ENCODE measurements at regions not wholly inside any gene's neighbourhood (a gene's known extent, or its start where the extent isn't known, plus 50 kb on each side); places are given as distances from the start of the nearest gene placed in this dataset.

DNA sequence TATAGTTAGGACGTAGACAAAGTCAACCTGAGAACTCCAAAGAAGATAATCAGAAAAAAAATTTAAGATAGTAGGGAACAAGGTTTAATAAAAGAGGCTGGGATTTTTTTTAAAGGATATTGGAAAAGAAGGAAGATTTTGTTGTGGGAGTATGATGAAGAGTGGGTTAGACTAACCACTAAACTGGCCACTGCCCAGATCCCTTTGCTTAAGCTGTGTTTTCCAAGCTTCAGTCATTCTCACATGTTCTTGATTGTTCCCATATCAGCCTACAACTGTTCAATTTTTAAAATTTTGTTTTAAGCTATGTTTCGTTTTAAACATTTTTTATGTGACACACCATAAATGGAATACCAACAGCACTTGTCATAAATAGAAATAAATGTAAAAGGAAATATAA, 284.5 kb upstream of the MMADHC start:
- TF ChIP-seq, protein P1, sequence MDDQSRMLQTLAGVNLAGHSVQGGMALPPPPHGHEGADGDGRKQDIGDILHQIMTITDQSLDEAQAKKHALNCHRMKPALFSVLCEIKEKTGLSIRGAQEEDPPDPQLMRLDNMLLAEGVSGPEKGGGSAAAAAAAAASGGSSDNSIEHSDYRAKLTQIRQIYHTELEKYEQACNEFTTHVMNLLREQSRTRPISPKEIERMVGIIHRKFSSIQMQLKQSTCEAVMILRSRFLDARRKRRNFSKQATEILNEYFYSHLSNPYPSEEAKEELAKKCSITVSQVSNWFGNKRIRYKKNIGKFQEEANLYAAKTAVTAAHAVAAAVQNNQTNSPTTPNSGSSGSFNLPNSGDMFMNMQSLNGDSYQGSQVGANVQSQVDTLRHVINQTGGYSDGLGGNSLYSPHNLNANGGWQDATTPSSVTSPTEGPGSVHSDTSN (IDR thresholded peaks at IDR 0.05), result no peak
- no peak for TF ChIP-seq RFX5 (IDR thresholded peaks at IDR 0.05; ENCODE audit: low read length)
- no peak for TF ChIP-seq SMC3 (IDR thresholded peaks at IDR 0.05; ENCODE audit: low read depth, low read length)
- TF ChIP-seq, protein P2, sequence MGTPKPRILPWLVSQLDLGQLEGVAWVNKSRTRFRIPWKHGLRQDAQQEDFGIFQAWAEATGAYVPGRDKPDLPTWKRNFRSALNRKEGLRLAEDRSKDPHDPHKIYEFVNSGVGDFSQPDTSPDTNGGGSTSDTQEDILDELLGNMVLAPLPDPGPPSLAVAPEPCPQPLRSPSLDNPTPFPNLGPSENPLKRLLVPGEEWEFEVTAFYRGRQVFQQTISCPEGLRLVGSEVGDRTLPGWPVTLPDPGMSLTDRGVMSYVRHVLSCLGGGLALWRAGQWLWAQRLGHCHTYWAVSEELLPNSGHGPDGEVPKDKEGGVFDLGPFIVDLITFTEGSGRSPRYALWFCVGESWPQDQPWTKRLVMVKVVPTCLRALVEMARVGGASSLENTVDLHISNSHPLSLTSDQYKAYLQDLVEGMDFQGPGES (IDR thresholded peaks at IDR 0.05; ENCODE audit: low read depth, low read length), result no peak
- no peak for TF ChIP-seq RAD21 (IDR thresholded peaks at IDR 0.05; ENCODE audit: low read length)
- TF ChIP-seq CHD2 (IDR thresholded peaks at IDR 0.05; ENCODE audit: low read length, partially characterized antibody), result no peak
- no peak for TF ChIP-seq GABPA (IDR thresholded peaks at IDR 0.05; ENCODE audit: low read depth)
- no peak for TF ChIP-seq TAF1 (IDR thresholded peaks at IDR 0.05; ENCODE audit: borderline replicate concordance, low read depth, low read length)
- no peak for TF ChIP-seq POLR2AphosphoS5 (IDR thresholded peaks at IDR 0.05; ENCODE audit: low read depth, low read length)
- TF ChIP-seq TCF12 (IDR thresholded peaks at IDR 0.05), result no peak
- TF ChIP-seq YY1 (IDR thresholded peaks at IDR 0.05; ENCODE audit: low read depth), result no peak
- WGBS (ENCODE audit: low lambda C conversion rate), result 75% methylated on average over 2 of the region's 2 CpGs
- H3K36me3 ChIP-seq (replicated peaks in 1 of 2; ENCODE audit: control insufficient read depth in 1 of 2, insufficient read depth in 2 of 2, low read length in 1 of 2), result no peaks in the 10 kb centered on the region
- H3K79me2 ChIP-seq (ENCODE audit: insufficient read depth), result no peaks in the 10 kb centered on the region
- H3K27me3 ChIP-seq (ENCODE audit: insufficient read depth), result no peaks in the 10 kb centered on the region
- H3K9me3 ChIP-seq, result peaks cover 9% of the 10 kb centered on the region; the same call in 1 of the 2 replicates
- no peak for DNase-seq
- ChIA-PET CTCF (interaction anchor here (0.7 kb wide), 1 partner anchor 870 kb away, joined by 3 read pairs; no protein-coding TSS in a partner anchor), POLR2A (no interaction called here)
- H3K9me2 ChIP-seq, result no peaks in the 10 kb centered on the region
- H4K20me1 ChIP-seq (ENCODE audit: insufficient read depth), result no peaks in the 10 kb centered on the region
- H3K4me1 ChIP-seq (ENCODE audit: control insufficient read depth in 1 of 2, insufficient read depth in 2 of 2, low read depth in 1 of 2, low read length in 1 of 2), result no peaks in the 10 kb centered on the region; a peak in 1 of 4 replicates
- H2AFZ ChIP-seq (ENCODE audit: low read depth), result no peak overlapping the region
- no peak overlapping the region for H3K4me3 ChIP-seq (ENCODE audit: low read depth in 2 of 2, low read length in 1 of 2)
- no peak overlapping the region for H3K4me2 ChIP-seq
- no peak overlapping the region for H3K27ac ChIP-seq (ENCODE audit: low read depth in 2 of 2, low read length in 1 of 2)
- H3K9ac ChIP-seq, result no peak overlapping the region
- no peaks in the 10 kb centered on the region for H3F3A ChIP-seq (replicated peaks; ENCODE audit: insufficient read depth)

DNA sequence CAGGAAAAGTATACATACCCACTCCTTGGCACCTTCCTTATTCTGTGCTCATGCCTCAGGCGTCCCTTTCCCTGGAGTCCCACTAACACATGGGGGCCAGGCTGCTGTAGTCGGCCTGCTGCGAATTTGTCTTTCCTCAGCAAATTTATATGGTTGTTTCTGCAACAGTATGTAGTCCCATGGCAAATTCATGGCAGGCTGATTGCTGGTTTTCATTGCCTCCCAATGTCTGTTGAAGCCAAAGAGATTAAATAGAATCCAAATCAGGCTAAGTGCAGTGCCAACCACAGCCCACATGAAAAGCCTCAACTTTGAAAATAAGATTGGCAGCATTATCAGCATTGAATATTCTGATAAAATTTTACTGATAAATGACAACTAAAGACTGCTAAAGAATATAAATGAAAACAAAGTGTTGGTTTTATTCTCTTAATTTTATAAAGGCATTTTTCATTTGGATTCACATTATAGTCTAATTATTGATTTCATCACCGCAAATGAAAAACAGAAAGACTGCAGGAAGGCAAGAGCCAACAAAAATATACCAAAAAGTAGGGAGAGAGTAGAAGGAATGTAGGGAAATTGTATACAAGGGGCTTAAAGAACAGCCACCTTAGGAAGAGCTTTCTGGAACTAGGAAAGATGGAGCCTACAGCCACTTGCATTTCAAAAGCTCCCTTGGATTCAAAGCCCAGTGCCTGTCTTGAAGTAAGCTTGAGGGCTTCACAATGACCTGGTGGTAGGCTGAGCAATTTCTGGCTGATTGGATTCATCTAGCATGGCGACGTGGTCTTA, 283.7 kb upstream of the MMADHC start:
- Histone ChIP-seq H2AFZ (ENCODE audit: low read depth) (no peak overlapping the region), H3K4me2 (no peak overlapping the region), H3F3A (replicated peaks; ENCODE audit: insufficient read depth) (no peaks in the 10 kb centered on the region), H3K9me2 (no peaks in the 10 kb centered on the region), H3K9me3 (peaks cover 9% of the 10 kb centered on the region; the same call in 1 of the 2 replicates), H3K9ac (no peak overlapping the region), H3K36me3 (replicated peaks in 1 of 2; ENCODE audit: control insufficient read depth in 1 of 2, insufficient read depth in 2 of 2, low read length in 1 of 2) (no peaks in the 10 kb centered on the region), H3K4me3 (ENCODE audit: low read depth in 2 of 2, low read length in 1 of 2) (no peak overlapping the region), H3K27me3 (ENCODE audit: insufficient read depth) (no peaks in the 10 kb centered on the region), H3K4me1 (ENCODE audit: control insufficient read depth in 1 of 2, insufficient read depth in 2 of 2, low read depth in 1 of 2, low read length in 1 of 2) (no peaks in the 10 kb centered on the region; a peak in 1 of 4 replicates), H4K20me1 (ENCODE audit: insufficient read depth) (no peaks in the 10 kb centered on the region), H3K27ac (ENCODE audit: low read depth in 2 of 2, low read length in 1 of 2) (no peak overlapping the region), H3K79me2 (ENCODE audit: insufficient read depth) (no peaks in the 10 kb centered on the region)
- CTCF ChIA-PET, result no interaction called here
- TF ChIP-seq TCF12 (IDR thresholded peaks at IDR 0.05) (no peak), JUND (IDR thresholded peaks at IDR 0.05) (no peak), EP300 (IDR thresholded peaks at IDR 0.05; ENCODE audit: borderline replicate concordance in 1 of 2, low read depth in 1 of 2, low read length in 1 of 2) (no peak), GATA2 (CRISPR knock-in tag; IDR thresholded peaks at IDR 0.05) (no peak), RXRA (IDR thresholded peaks at IDR 0.05; ENCODE audit: borderline replicate concordance, low read depth) (no peak), MXI1 (IDR thresholded peaks at IDR 0.05; ENCODE audit: low read depth, low read length) (no peak), ELF1 (IDR thresholded peaks at IDR 0.05) (no peak), TEAD4 (IDR thresholded peaks at IDR 0.05; ENCODE audit: borderline replicate concordance, insufficient read depth) (no peak), TAF1 (IDR thresholded peaks at IDR 0.05; ENCODE audit: borderline replicate concordance, low read depth, low read length) (no peak), GABPA (IDR thresholded peaks at IDR 0.05; ENCODE audit: low read depth) (no peak), FOXJ3 (CRISPR knock-in tag; IDR thresholded peaks at IDR 0.05) (no peak), NFIC (IDR thresholded peaks at IDR 0.05; ENCODE audit: borderline replicate concordance) (no peak), FOSL2 (IDR thresholded peaks at IDR 0.05; ENCODE audit: borderline replicate concordance, low read depth) (no peak), MEF2A (IDR thresholded peaks at IDR 0.05; ENCODE audit: borderline replicate concordance, low read depth) (no peak), RFX5 (IDR thresholded peaks at IDR 0.05; ENCODE audit: low read length) (no peak), RAD21 (IDR thresholded peaks at IDR 0.05; ENCODE audit: low read length) (no peak), YY1 (IDR thresholded peaks at IDR 0.05; ENCODE audit: low read depth) (no peak), SMC3 (IDR thresholded peaks at IDR 0.05; ENCODE audit: low read depth, low read length) (no peak)
- TF ChIP-seq, protein P3, sequence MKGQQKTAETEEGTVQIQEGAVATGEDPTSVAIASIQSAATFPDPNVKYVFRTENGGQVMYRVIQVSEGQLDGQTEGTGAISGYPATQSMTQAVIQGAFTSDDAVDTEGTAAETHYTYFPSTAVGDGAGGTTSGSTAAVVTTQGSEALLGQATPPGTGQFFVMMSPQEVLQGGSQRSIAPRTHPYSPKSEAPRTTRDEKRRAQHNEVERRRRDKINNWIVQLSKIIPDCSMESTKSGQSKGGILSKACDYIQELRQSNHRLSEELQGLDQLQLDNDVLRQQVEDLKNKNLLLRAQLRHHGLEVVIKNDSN (IDR thresholded peaks at IDR 0.05; ENCODE audit: borderline replicate concordance, low read depth), result no peak
- TF ChIP-seq, protein P1 (IDR thresholded peaks at IDR 0.05), result no peak
- 77% methylated on average over 6 of the region's 6 CpGs for WGBS (ENCODE audit: low lambda C conversion rate)
- DNase-seq, result no peak
- POLR2A ChIA-PET, result no interaction called here
